Sigmoid colon (tissue), 4 donors: ENCODE measurements at regions not wholly inside any gene's neighbourhood (a gene's known extent, or its start where the extent isn't known, plus 50 kb on each side); places are given as distances from the start of the nearest gene placed in this dataset.

ENCODE experiments used
- EP300 ChIP-seq, 4 donors: sonication (generic); formaldehyde crosslinking; IDR thresholded peaks; one replicate each; pipeline ENCODE4 v1.6.1; 2017; ENCODE audit warnings: antibody characterized with exemption in 4 of 4
- TF ChIP-seq, protein P1 (sequence below), 4 experiments: fragments of 450-650 bp in 3 of 4; fragments of 200-600 bp in 1 of 4; IDR thresholded peaks; one replicate each; pipeline ENCODE4 v1.5.1; 2016 to 2019; ENCODE audit warnings: antibody characterized with exemption in 4 of 4, mild to moderate bottlenecking in 3 of 4, moderate library complexity in 2 of 4

DNA sequence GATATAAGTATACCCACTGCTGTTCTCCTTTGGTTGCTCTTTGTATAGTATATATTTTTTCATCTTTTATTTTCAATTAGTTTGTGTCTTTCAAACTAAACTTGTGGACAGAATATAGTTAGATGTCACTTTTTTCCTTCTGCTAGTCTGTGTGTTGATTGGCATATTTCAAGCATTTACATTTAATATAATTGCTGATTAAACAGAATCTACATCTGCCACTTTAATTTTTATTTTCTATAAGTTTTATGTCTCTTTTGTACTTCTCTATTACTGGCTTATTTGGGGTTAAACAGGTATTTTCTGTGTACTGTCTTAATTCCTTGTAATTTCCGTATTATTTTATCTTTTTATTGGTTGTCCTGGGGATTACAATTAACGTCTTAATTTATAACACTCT lies 74.4 kb upstream of the CHODL start:
- TF ChIP-seq EP300 (IDR thresholded peaks at IDR 0.05), result no peak
- TF ChIP-seq, protein P1, sequence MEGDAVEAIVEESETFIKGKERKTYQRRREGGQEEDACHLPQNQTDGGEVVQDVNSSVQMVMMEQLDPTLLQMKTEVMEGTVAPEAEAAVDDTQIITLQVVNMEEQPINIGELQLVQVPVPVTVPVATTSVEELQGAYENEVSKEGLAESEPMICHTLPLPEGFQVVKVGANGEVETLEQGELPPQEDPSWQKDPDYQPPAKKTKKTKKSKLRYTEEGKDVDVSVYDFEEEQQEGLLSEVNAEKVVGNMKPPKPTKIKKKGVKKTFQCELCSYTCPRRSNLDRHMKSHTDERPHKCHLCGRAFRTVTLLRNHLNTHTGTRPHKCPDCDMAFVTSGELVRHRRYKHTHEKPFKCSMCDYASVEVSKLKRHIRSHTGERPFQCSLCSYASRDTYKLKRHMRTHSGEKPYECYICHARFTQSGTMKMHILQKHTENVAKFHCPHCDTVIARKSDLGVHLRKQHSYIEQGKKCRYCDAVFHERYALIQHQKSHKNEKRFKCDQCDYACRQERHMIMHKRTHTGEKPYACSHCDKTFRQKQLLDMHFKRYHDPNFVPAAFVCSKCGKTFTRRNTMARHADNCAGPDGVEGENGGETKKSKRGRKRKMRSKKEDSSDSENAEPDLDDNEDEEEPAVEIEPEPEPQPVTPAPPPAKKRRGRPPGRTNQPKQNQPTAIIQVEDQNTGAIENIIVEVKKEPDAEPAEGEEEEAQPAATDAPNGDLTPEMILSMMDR (IDR thresholded peaks at IDR 0.05), result no peak
